Sigmoid colon (tissue), 4 donors: ENCODE measurements at regions not wholly inside any gene's neighbourhood (a gene's known extent, or its start where the extent isn't known, plus 50 kb on each side); places are given as distances from the start of the nearest gene placed in this dataset.

ENCODE experiments used
- CTCF ChIP-seq, 4 experiments: fragments of 450-650 bp in 3 of 4; fragments of 200-600 bp in 1 of 4; IDR thresholded peaks; one replicate each; pipeline ENCODE4 v1.5.1; 2016 to 2019; ENCODE audit warnings: antibody characterized with exemption in 4 of 4, mild to moderate bottlenecking in 3 of 4, moderate library complexity in 2 of 4
- POLR2A ChIP-seq, 2 donors: fragments of 450-650 bp; IDR thresholded peaks; one replicate each; pipeline ENCODE4 v1.6.1; 2016; ENCODE audit warnings: antibody characterized with exemption in 2 of 2, mild to moderate bottlenecking in 2 of 2, moderate library complexity in 2 of 2
- POLR2AphosphoS5 ChIP-seq, 4 donors: sonication (generic); formaldehyde crosslinking; IDR thresholded peaks; one replicate each; pipeline ENCODE4 v1.6.1; 2017; ENCODE audit warnings: antibody characterized with exemption in 4 of 4

GRCh38 chr14:100981809-100982208, 78.3 kb upstream of the RTL1 start:
- TF ChIP-seq POLR2AphosphoS5 (IDR thresholded peaks at IDR 0.05) (no peak), CTCF (IDR thresholded peaks at IDR 0.05) (no peak), POLR2A (IDR thresholded peaks at IDR 0.05) (no peak)
